M059J (cell line): ENCODE measurements at regions not wholly inside any gene's neighbourhood (a gene's known extent, or its start where the extent isn't known, plus 50 kb on each side); places are given as distances from the start of the nearest gene placed in this dataset.
"Not testable (repeated sequence)": the region's sequence is repeated elsewhere in the genome, so short reads cannot be mapped to it uniquely, and the experiment has no call there.

Experiments used
- DNase-seq: peaks from one replicate; pipeline ENCODE4 v3.0.0-alpha.2; 2012; ENCODE audit warnings: low read depth

DNA sequence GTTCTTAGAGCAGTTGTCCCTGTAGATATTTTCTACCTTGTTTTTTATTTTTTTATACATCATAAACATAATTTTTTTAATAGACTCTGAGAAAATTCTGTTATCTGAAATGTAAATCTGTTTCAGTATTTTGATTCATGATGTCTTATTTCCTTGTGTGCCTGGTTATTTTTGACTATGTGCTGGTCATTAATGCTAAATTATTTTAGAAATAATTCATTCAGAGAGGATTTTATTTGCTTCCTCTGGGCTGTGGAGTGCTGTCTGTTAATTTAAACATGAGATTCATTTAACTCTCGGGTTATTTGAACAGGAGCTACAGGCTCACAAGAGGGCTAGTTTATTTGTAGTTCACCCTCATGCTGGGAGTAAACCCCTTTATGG is 124.3 kb upstream of the PITX1 start:
- DNase-seq = no peak

GRCh38 chr5:135157421-135158313 is 123.6 kb upstream of the PITX1 start:
- DNase-seq = no peak

DNA sequence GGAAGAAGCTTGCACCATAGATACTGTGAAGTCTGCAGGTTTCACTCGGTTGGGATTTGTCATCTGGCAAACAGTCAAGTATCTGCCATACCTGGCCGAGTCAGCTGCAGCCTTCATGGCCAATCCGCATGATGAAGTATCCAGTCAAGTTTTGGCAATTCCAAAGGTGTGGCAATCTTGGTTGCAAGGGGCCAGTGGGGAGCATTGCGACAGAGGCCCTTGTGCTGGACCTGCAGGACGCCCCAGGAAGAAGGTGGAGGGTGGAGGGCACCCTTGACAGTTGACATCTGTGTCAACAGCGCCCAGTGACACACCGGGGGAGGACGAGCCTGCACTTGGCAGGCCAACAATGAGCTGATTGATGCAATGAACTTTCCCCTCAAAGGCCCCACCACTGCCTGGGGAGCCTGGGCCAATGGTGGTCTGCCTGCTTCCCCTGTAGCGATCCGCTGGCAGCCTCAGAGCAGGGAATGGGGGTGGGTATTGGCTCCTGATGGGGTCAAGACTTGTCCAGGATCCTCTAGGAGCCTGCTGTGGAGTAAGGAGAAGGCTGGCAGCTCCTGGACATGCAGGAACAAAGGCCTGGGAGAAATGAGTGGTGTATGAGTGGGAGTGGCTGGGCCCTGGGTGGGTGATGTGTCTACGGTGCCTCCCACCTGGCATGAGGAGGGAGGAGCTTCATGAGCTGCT is 122.8 kb upstream of the PITX1 start:
- DNase-seq = no peak

DNA sequence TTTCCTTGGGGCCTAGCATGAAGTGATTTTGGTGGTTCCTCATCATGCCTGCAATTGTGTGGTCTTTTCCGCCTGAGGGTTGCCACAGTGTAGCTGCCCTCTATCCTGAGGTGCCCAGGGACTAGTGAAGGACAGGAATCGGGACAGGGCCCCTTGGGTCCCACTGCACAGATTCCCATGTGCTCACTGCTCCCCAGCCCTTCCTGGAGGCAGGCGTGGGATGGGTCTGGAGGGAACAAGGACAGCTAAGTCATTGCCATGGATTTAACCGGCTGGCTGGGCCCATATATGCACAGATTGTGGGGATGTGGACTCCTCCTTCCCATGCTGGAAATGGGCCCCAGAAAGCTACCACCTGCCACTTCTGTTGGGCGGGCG is 122.3 kb upstream of the PITX1 start:
- DNase-seq = no peak

DNA sequence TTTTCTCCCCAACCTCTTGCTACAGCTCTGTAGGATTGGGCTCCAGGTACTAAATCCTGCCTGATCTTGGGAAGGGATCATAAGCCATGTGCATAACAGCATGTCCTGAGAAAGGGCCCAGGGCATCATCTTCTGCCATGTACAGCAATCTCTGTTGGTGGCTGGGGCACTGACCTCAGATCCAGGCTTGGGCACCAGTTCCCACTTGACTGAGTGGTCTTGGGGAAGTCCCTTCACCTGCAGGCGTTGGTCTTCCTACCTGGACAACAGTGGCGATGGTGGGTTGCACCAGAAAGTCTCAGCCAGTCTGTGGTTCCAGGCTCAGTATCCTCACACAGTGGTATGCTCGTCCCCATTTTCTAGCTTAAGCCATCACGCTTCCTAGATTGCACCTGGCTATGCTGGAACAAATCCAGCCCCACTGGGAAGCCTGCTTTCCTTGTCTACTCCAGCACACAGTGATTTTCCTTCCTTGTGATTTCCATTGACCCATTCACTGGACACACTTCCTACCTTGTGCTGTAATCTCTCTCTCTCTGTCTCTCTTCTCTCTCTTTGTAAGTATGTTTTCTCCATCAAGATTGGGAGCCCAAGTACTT is 121.7 kb upstream of the PITX1 start:
- no peak for DNase-seq

DNA sequence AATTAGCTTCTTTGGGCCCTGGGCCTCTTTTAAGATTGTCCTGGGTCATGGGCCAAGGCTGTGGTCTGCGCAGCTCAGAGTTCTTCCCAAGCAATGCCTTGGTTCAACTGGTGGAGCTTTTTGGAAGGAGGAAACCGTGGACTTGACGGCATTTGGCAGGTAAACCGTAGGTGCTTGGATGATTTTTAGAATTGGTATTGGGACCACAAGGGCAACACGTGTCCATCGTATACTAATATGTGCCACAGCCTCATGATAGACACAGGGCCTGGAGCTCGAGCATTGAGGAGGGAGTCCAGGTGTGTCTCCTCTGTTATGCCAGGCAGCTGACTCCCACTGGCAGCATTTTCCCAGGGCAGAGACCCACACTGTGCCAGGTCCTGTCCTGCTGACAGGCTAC is 120.9 kb upstream of the PITX1 start:
- no peak for DNase-seq

DNA sequence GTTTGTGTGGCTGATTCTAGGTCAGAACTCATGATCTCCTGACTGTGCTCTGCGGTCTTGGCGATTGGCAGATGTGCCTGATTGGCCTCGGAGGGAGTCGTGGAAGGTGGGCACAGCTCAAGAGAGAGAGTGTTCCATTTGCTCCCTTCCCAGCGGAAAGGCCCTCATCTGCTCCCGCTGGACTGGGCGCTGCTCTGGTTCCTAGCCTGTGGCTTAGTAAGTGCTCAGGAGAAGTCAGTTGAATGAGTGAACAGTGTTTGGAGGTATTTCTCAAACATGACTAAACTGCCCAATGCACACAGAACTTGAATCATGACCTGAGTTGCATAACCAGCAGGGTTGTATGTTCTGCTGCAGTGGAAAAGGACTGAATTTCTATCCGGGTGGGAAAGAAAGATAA is 120.2 kb upstream of the PITX1 start:
- DNase-seq = no peak

GRCh38 chr5:135153661-135154060 is 119.6 kb upstream of the PITX1 start:
- peak; percentile 47 for DNase-seq

DNA sequence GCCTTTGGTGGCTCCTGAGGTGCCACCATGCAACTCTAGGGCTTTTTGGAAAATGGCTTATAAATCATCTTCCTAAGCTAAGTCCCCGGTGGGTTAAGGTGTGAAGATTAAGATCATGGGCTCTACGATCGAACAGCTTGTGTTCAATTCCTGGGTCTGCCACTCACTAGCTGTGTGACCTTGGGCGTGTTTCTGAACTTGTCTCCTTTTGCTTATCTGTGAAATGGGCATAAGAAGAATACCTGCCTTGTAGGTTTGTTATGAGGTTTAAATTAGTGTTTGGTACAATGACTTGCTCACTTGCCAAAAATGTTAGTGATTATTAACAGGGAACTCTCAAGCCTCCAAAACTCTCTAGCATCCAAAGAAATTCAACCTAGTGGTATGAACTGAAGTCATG is 119.2 kb upstream of the PITX1 start:
- no peak for DNase-seq

DNA sequence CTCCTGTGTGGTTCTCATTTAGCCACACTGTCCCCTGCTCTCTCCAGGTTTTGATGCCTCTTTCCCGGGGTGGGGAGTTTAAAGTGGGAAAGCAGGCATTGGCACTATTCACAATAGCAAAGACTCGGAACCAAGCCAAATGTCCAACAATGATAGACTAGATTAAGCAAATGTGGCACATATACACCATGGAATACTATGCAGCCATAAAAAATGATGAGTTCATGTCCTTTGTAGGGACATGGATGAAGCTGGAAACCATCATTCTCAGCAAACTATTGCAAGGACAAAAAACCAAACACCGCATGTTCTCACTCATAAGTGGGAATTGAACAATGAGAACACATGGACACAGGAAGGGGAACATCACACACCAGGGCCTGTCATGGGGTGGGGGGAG is 117.6 kb upstream of the PITX1 start:
- not testable (repeated sequence) for DNase-seq

DNA sequence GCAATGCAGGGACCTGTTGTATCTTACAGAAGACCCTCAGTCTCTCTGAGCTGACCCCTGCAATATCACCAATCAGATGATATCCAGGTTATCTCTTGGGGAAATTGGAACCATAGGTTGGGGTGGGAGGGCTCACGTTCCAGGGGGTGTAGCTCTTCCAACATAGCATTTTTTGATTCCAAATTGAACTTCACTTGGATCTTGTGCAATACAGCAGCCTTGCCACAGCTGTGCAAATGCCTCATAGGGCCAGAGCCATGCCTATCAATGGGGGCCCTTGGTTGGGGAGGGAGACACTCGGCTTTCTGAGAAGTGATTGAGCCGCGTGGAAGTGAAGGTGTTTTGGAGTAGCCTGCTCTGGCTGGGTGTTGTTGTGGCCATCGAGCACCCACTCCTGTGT is 117.2 kb upstream of the PITX1 start:
- no peak for DNase-seq

GRCh38 chr5:135150767-135151166 is 116.7 kb upstream of the PITX1 start:
- no peak for DNase-seq

- DNase-seq = no peak
Observed at GRCh38 chr5:135149956-135150723, 116.1 kb upstream of the PITX1 start.

DNA sequence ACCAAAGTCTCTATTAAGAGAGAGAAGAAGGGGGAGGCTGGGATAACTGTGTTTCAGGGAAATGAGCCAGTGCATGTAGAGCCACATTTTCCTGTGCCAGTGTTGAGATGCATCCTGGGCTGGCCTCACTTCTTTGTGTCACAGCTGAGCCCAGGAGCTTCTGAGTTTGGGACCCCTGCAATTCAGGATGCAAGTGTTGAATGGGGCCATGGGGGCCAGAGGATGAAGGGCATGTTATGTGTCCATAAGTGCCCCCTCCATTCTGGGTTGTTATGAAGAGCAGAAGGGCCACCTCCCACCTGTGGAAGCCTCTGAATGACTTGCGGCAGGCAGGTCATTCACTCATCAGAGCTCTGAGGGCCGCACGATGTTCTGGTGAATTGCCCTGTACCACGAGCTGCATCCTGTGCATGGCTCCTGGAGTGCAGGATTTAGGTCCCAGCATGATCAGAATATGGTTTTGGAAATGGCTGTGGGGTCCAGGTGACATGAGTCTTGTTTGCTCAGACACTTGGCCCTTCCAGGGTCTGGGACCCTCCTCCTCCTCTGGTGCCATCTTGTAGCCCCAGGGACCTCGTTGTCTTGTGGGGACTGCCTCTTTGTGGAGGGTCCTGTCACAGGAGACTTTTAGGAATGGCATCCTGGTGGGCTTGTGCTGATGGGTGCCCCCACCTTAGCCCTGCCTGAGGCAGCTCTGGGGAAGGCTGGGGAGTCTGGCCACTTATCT is 115.4 kb upstream of the PITX1 start:
- no peak for DNase-seq

DNA sequence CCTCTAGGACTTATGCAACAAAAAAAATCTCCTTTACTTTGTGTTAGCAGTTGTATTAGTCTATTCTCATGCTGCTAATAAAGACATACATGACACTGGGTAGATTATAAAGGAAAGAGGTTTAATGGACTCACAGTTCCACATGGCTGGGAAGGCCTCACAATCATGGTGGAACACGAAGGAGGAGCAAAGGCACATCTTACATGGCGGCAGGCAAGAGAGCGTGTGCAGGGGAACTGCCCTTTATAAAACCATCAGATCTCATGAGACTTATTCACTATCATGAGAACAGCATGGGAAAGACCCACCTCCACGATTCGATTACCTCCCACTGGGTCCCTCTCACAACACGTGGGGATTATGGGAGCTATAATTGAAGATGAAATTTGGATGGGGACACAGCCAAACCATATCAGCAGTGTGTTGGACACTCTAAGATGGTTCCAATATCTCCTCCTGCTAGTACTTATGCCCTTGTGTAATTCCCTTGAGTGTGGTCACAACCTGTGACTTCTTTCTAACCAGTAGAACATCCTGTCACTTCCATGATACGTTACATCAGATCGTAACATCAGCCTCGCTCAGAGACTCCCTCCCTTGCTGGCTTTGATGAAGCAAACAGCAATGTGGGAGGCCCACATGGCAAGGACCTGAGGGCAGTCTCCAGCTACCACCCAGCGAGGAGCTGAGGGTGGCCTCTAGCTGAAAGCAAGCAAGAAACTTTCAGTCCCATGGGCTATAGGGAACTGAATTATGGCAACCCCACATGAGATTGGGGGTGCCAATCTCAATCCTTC is 113.5 kb upstream of the PITX1 start:
- no peak for DNase-seq

DNA sequence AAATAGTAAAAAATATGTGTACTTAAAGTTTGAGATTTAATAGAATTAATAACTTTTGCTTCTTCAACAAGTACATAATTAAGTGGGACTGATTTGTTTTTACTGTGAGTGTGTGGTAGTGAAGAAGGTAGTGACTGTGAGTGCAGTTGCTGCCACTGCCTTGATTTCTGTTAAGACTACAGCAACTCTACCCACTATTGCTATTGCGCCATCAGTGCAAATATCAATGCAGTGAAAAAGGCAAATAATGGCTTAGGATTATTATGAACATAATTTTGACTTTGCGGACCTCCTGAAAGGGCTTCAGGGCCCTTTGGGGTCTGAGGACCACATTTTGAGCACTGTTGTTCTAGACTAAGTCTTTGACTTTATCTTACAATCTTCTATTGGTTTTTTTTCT is 112.0 kb upstream of the PITX1 start:
- DNase-seq = no peak

DNA sequence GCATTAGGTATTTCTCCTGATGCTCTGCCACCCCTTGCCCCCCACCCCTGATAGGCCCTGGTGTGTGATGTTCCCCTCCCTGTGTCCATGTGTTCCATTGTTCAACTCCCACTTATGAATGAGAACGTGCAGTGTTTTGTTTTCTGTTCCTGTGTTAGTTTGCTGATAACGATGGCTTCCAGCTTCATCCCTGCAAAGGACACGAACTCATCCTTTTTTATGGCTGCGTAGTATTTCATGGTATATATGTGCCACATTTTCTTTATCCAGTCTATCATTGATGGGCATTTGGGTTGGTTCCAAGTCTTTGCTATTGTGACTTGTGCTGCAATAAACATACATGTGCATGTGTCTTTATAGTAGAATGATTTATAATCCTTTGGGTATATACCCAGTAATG is 109.7 kb upstream of the PITX1 start:
- DNase-seq = not testable (repeated sequence)

DNA sequence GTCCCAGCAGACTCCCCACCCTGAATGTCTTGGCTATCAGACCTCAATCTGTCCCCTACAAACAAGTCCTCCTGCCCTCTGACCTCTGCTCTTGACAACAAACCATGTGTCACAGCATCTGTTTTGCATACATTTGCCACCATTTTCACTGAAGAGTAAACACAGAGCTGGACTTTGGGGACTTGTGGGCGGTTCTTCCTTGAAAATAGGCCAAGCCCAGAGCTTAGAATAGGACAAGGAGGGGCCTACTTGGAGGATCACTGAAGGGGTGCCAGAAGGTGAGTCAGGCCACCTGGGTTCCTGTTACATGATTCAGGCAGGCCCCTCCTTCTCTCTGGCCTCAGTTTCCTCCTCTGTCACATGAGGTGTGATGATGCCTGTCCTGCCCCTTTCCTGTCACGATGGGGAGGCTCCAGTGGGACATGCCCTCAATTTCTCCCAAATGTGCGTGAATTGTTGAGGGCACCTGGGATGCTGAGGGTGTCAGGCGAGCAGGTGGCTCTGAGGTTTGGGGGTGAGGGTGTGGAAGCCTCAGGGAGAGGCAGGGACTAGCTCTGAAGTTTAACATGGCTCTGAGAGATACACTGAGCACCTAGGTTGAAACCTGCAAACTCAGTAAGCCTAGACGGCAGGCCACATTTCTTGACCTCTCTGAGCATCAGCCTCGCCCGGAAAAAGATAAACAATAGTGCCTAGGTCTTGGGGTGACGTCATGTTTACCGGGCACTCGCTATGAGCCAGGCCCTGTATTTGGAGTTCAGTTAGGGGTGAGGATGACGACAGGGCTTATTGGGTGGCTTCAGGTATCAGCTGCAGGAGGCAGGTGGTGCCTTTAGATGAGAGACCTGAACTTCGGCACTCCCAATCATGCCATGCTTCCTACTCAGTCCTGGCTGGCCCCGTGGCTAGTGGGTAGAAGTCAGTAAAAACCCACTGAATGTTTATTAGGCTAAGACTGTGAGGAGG is 107.6 kb upstream of the PITX1 start:
- DNase-seq = peak; percentile 79

DNA sequence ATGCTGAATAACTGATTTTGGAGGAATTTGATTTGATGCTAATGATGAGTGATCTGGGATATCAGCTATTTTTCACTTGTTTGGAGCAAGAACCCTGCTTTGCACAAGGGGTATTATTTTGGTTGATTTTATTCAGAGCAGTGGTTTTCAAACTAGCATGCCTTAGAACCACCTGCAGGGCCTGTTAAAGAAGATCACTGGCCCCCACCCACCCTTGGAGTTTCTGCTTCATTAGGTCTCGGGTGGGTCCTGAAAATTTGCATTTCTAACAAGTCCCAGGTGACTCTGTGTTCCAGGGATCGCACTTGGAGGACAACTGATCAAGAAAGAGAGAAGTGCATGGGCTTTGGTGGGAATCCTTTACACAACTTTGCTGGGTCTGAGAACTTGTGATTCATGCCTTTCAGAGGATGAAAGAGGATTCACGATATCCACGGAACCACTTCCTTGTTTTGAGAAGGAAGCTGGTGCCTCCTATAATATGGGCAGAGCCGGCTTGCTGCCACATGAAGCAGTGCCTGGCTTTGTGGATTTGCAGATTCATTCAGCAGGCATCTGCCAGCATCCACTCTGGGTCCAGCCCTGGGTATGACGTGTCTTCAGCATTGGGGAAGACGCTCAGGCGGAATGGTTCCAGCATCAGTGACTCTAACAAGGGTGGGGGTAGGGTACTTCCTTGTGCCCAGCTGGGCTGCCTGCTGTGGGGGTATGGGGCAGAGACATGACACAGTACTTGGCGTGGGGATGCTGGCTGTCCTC is 106.6 kb upstream of the PITX1 start:
- peak; percentile 97 for DNase-seq
